NCI-H2196 (cell line): ENCODE measurements at regions not wholly inside any gene's neighbourhood (a gene's known extent, or its start where the extent isn't known, plus 50 kb on each side); places are given as distances from the start of the nearest gene placed in this dataset.

Experiments
- DNase-seq: peaks from one replicate; lab custom pipeline; 2025; ENCODE audit not compliant: unreplicated experiment; lab: John Stamatoyannopoulos, UW

GRCh38 chr10:59125666-59126065 lies 50.8 kb upstream of the PHYHIPL start:
- DNase-seq, result no peak

DNA sequence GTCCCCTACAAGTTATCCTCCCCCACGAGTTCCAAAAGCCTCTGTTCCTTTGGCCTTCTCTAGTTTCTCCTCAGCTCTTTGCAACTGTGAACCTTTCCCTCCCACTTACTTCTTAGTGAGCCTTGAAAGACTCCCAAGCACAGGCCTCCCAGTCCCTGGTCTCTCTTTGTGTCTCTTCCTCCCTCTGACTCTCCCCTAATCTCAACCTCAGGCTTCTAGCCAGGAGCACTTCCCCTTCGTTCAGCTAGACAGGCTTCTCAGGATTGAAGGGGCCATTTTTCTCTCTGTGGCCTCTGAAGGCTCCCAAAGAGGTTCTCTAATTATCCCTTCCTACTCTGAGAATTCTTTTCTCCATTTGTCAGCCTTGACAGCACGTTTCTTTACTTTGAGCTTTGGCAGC lies 50.2 kb upstream of the PHYHIPL start:
- DNase-seq, result no peak
